Breast epithelium (tissue), 4 donors: ENCODE measurements at regions not wholly inside any gene's neighbourhood (a gene's known extent, or its start where the extent isn't known, plus 50 kb on each side); places are given as distances from the start of the nearest gene placed in this dataset.

Source experiments
- DNase-seq, 2 donors: peaks; one replicate each; pipeline ENCODE4 v3.0.0-alpha.2; 2019; ENCODE audit warnings: low spot score in 2 of 2
- H3K27ac ChIP-seq, 2 donors: fragments of 200-600 bp; sonication (generic) in 1 of 2; one replicate each; pipeline ENCODE4 v1.5.1; 2016 to 2019; ENCODE audit warnings: mild to moderate bottlenecking in 1 of 2
- H3K27me3 ChIP-seq, 2 donors: fragments of 200-600 bp; sonication (generic) in 1 of 2; one replicate each; pipeline versions ENCODE4 v1.5.1 to v1.6.0; 2017 to 2019; ENCODE audit warnings: control low read depth in 1 of 2, mild to moderate bottlenecking in 1 of 2
- H3K36me3 ChIP-seq: fragments of 200-600 bp; one replicate; pipeline ENCODE4 v1.5.1; 2019
- H3K4me1 ChIP-seq, 2 donors: fragments of 200-600 bp; sonication (generic); one replicate each; pipeline ENCODE4 v1.5.1; 2016 to 2019; ENCODE audit warnings: control low read depth in 1 of 2
- H3K4me3 ChIP-seq, 3 donors: fragments of 200-600 bp; sonication (generic); 1 replicate in 2 of 3; 2 replicates in 1 of 3; pipeline ENCODE4 v1.5.1; 2016 to 2019; ENCODE audit warnings: mild to moderate bottlenecking in 3 of 3, moderate library complexity in 2 of 3
- H3K9me3 ChIP-seq, 2 donors: fragments of 200-600 bp; sonication (generic) in 1 of 2; one replicate each; pipeline ENCODE4 v1.5.1; 2016 to 2019; ENCODE audit warnings: control low read depth in 1 of 2
- POLR2A ChIP-seq: fragments of 450-650 bp; IDR thresholded peaks from one replicate; pipeline ENCODE4 v1.6.1; 2016; ENCODE audit warnings: antibody characterized with exemption, mild to moderate bottlenecking, moderate library complexity
- POLR2AphosphoS5 ChIP-seq, 3 donors: sonication (generic); formaldehyde crosslinking; IDR thresholded peaks; one replicate each; pipeline ENCODE4 v1.6.1; 2017; ENCODE audit warnings: antibody characterized with exemption in 3 of 3
- intact Hi-C: fragments of 100-400 bp; cut with DNase I; formaldehyde crosslinking; loops from one replicate; pipeline ENCODE4 v1.15.1; 2023; ENCODE audit warnings: low total_unique reads
- TF ChIP-seq, protein P1 (sequence below), 3 donors: fragments of 450-650 bp; IDR thresholded peaks; one replicate each; pipeline ENCODE4 v1.5.1; 2016 to 2017; ENCODE audit warnings: antibody characterized with exemption in 3 of 3, mild to moderate bottlenecking in 3 of 3, moderate library complexity in 3 of 3

DNA sequence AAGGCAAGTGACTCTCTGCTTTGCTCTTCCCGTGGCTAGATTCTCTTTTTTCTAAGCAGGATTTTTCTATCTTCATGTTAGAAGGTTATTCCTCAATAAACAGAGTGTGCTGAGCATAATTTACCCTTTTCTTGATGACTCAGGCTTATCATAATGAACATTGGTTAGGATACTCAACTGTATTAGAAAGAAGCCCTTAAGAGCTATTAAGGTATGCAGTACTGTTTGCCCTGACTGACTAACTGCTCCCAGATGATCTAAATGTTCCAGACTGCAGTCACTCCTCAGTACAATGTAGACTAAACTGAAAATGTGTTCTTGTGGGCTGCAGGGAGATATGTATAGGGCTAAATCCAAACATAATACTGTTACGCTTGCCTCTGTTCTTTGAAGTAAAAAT is 687.8 kb downstream of the NUP35 start:
- Histone ChIP-seq H3K9me3 (peaks cover 0 to 8% of the 10 kb centered on the region in 2 donors), H3K27me3 (no peaks in the 10 kb centered on the region), H3K27ac (no peak overlapping the region), H3K36me3 (no peaks in the 10 kb centered on the region), H3K4me1 (no peaks in the 10 kb centered on the region), H3K4me3 (no peak overlapping the region)
- TF ChIP-seq, protein P1, sequence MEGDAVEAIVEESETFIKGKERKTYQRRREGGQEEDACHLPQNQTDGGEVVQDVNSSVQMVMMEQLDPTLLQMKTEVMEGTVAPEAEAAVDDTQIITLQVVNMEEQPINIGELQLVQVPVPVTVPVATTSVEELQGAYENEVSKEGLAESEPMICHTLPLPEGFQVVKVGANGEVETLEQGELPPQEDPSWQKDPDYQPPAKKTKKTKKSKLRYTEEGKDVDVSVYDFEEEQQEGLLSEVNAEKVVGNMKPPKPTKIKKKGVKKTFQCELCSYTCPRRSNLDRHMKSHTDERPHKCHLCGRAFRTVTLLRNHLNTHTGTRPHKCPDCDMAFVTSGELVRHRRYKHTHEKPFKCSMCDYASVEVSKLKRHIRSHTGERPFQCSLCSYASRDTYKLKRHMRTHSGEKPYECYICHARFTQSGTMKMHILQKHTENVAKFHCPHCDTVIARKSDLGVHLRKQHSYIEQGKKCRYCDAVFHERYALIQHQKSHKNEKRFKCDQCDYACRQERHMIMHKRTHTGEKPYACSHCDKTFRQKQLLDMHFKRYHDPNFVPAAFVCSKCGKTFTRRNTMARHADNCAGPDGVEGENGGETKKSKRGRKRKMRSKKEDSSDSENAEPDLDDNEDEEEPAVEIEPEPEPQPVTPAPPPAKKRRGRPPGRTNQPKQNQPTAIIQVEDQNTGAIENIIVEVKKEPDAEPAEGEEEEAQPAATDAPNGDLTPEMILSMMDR (IDR thresholded peaks at IDR 0.05): no peak
- no peak for TF ChIP-seq POLR2AphosphoS5 (IDR thresholded peaks at IDR 0.05)
- no peak for TF ChIP-seq POLR2A
- intact Hi-C loops: no loop called here
- DNase-seq: no peak

DNA sequence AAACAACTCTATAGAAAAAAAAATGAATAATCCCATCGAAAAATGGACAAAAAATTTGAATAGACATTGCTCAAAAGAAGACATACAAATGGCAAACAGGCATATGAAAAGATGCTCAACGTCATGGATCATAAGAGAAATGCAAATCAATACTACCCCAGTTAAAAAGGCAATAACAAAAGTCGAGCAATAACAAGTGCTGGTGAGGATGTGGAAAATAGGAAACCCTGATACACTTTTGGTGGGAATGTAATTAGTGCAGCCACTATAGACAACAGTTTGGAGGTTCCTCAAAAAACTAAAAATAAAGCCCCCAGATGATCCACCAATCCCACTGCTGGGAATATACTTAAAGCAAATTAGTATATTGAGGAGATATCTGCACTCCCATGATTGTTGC is 701.5 kb downstream of the NUP35 start:
- H3K4me1 ChIP-seq: no peaks in the 10 kb centered on the region
- TF ChIP-seq POLR2AphosphoS5 (IDR thresholded peaks at IDR 0.05) (no peak), POLR2A (no peak)
- TF ChIP-seq, protein P1 (IDR thresholded peaks at IDR 0.05): no peak
- intact Hi-C loops: no loop called here

DNA sequence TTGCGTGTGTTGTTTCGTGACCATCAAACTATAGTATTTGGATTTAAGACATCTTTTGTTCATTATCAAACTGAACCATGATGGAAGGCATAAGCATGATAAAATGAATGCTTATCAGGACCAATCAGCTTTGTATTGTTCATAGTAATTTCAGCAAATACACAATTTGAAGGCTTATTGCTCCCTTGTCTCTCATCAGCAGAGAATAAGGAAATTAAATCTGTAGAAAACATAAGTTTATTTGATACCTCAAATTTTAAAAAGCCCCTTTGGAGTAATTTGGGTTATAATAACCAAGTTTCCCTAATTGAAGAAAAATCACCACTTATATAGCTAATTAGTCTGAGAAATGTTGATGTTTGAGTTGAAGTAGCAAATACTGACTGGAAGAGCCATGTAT is 705.7 kb downstream of the NUP35 start:
- Histone ChIP-seq H3K4me1 (no peaks in the 10 kb centered on the region), H3K27ac (no peak overlapping the region), H3K9me3 (peaks cover 5 to 17% of the 10 kb centered on the region in 2 donors), H3K4me3 (no peak overlapping the region), H3K27me3 (no peaks in the 10 kb centered on the region), H3K36me3 (no peaks in the 10 kb centered on the region)
- DNase-seq: no peak
- intact Hi-C loops: no loop called here
- TF ChIP-seq POLR2AphosphoS5 (IDR thresholded peaks at IDR 0.05): no peak
- no peak for TF ChIP-seq POLR2A
- TF ChIP-seq, protein P1 (IDR thresholded peaks at IDR 0.05): no peak

More for the DNA sequence above, 701.5 kb downstream of the NUP35 start:
- H3K27ac ChIP-seq: no peak overlapping the region
- no peaks in the 10 kb centered on the region for H3K36me3 ChIP-seq
- no peak overlapping the region for H3K4me3 ChIP-seq
- H3K9me3 ChIP-seq: peaks cover 5 to 27% of the 10 kb centered on the region in 2 donors
- DNase-seq: no peak
- no peaks in the 10 kb centered on the region for H3K27me3 ChIP-seq

DNA sequence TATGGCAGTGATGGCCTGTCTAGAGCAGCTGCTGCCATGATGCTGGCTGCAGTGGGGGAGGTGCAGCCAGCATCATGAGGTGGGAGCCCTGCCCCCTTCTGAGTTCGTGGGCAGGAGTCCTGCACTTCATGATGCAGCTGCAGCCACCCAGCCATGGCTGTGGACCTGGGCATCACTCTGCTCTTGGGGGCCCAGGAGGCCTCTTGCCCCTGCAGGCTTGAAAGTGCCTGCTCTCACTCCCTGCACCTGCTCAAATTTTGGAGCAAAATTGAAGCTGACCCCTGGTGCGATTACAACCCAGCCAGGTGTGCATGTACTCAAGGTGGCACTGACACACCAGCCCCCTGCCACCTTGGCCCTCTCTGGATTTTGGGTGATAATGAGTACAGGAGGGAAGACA is 712.9 kb downstream of the NUP35 start:
- DNase-seq: no peak
- H3K27ac ChIP-seq: no peak overlapping the region
- TF ChIP-seq, protein P1 (IDR thresholded peaks at IDR 0.05): no peak
- TF ChIP-seq POLR2A (no peak), POLR2AphosphoS5 (IDR thresholded peaks at IDR 0.05) (no peak)
- no peak overlapping the region for H3K4me3 ChIP-seq
- no peaks in the 10 kb centered on the region for H3K36me3 ChIP-seq
- intact Hi-C loops: no loop called here
- H3K9me3 ChIP-seq: no peaks in the 10 kb centered on the region
- no peaks in the 10 kb centered on the region for H3K4me1 ChIP-seq
- no peaks in the 10 kb centered on the region for H3K27me3 ChIP-seq

DNA sequence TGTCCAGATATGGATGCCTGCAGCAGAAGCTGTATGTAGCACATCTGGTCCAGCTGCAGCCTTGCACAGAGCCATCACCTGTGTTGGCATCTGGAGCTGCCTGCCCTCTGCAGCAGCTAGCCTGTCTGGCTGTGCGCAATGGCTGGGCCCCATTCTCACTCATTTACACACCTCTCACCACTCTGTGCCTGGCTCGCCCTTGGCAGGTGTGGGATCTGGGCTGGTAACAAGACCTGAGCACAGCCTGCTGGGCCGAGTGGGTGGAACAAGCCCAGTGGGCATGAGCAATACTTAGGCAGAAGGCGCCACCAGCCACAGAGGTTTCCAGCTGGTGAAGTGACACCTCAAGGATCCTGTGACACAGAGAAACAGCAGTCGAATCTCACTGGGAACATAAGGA is 714.1 kb downstream of the NUP35 start:
- Histone ChIP-seq H3K9me3 (no peaks in the 10 kb centered on the region), H3K27me3 (no peaks in the 10 kb centered on the region), H3K4me1 (no peaks in the 10 kb centered on the region), H3K36me3 (no peaks in the 10 kb centered on the region), H3K27ac (no peak overlapping the region), H3K4me3 (no peak overlapping the region)
- intact Hi-C loops: no loop called here
- no peak for DNase-seq
- TF ChIP-seq POLR2A: no peak
- TF ChIP-seq POLR2AphosphoS5 (IDR thresholded peaks at IDR 0.05): no peak
- TF ChIP-seq, protein P1 (IDR thresholded peaks at IDR 0.05): no peak
